Stimulated activated naive CD4-positive, alpha-beta T cell (primary cell): ENCODE measurements at regions not wholly inside any gene's neighbourhood (a gene's known extent, or its start where the extent isn't known, plus 50 kb on each side); places are given as distances from the start of the nearest gene placed in this dataset.
A peak's percentile ranks its signal among the peaks of the same experiment; 100 is the strongest.
"Not testable (repeated sequence)": the region's sequence is repeated elsewhere in the genome, so short reads cannot be mapped to it uniquely, and the experiment has no call there.

ENCODE experiments used
- DNase-seq, 6 experiments: peaks; one replicate each; lab custom pipeline; 2025; lab: John Stamatoyannopoulos, UW

GRCh38 chr11:112310848-112311247, 50.2 kb upstream of the PLET1 start:
- no peak for DNase-seq

DNA sequence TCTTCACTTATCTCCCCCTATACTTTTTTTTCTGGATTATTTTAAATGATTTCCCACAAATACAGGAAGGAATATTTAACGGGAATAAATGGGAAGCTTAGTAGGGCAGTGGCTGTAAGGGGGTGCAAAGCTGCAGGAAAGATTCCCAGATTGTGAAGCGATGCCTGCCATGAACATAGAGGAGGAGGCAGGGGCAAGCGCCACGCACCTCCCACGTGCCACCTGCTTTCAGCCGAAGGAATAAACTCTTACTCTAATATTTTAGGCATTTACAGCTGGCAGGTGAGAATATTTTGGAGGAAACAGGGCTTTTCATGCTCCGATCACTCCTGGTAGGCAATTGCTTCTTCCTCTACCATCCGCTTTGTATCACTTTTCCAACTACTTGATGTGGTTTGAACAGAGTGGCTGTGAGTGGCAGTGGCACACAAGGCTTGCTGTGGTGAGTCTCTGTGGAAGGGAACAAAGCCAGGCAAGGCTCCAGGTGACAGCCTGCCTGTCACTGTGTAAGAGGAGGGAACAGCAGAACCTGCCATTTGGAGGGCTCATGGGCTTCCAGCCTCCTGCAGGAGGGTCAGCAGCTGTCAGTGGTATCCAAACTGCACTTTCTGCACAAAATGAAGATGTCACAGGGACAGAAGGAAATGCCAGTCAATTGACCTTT, 54.5 kb upstream of the PLET1 start:
- DNase-seq = no peak

GRCh38 chr11:112315861-112316739, 55.4 kb upstream of the PLET1 start:
- DNase-seq = no peak

DNA sequence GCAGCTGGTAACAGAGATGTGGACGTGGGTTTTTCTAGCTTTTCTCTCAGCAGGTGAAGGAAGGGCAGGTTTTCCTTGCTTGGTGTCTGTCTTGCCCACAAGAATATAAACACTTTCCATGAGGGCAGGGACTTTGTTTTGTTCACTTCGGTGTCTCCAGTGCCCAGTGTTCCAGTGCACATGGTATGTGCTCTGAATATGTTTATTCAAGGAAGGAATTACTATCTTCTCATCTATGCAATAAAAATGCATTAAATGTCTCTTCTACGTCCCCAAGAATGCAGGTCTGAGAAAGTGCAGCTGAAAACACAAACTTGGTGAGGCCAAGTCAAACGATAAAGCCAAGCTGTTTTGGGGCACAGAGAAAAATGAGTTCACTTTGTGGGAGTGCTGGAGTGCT, 56.3 kb upstream of the PLET1 start:
- DNase-seq = no peak

GRCh38 chr11:112318184-112318591, 57.5 kb upstream of the PLET1 start:
- no peak for DNase-seq

DNA sequence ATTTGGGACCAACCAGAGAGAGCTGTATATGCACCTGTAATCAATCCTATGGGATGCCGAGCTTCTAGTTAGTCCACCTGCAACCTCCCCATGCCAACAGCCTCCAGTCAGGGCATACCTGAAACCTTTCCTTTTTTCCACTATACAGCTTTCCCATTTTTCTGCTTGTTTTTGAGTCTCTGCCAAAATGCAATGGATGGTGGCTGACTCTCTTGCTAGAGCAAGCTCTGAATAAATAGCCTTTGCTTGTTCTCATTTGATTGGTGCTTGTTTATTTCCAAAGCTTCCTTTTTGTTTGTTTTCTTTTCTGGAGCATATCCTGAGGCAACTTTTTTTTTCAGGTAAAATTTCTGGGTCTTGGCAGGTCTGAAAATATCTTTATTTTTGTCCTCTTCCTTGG, 58.0 kb upstream of the PLET1 start:
- DNase-seq = no peak

- DNase-seq = no peak
These were observed 60.0 kb upstream of the PLET1 start for GRCh38 chr11:112320668-112321067.

DNA sequence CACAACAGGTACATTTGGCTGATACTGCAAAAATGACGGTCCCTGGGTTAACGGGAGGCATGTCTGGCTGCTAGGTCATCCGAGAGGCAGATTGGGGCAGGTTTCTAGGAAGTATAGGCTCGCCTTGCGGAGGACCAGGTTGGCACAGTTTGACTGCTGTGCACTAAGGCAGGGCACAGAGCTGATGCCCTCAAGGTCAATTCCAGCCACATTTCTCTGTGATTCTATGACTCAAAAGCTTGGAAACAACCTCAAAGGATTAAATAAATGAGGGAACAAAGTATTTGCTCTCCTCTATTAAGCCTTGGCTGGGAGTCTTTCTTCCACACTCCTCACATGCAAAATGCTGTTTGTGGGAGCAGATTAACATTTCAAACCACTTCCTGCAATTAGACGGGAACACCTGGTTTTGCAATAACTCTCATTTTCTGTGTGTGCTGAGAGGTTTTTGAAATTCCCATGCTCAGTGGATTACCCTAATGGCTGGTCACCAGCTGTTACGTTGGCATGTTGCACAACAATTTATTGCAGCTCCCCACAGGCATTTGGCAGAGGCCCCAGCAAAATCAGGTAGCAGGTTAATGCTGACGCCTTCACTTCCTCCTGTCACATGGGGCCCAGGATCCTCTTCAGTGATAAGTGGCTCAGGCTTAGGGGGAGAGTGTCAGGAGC, 61.0 kb upstream of the PLET1 start:
- peak in 3 of 6 experiments; percentile 3 to 19 (median 7) for DNase-seq

- no peak for DNase-seq
These were observed 61.6 kb upstream of the PLET1 start for GRCh38 chr11:112322173-112322790.

DNA sequence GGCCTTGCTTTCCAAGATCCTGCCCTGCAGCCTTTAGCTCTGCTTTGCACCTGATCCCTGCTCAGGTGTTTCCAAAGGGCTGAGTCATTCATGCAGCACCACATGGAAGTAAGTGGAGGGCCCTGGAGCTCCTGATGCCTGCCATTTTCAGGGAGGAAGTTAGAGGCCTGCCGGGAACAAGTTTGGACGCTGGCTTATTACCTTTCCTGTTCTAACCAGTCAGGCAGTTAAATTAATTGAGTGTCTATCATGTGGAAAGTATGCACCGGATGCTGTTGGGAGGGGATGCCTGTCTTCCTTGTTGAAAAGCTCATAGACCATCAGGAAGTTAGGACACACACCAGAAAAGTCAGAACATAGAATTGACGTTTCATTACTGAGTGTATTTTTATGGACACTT, 73.7 kb upstream of the PLET1 start:
- DNase-seq = no peak

- no peak for DNase-seq
These were observed 75.8 kb upstream of the PLET1 start for GRCh38 chr11:112336356-112336886.

DNA sequence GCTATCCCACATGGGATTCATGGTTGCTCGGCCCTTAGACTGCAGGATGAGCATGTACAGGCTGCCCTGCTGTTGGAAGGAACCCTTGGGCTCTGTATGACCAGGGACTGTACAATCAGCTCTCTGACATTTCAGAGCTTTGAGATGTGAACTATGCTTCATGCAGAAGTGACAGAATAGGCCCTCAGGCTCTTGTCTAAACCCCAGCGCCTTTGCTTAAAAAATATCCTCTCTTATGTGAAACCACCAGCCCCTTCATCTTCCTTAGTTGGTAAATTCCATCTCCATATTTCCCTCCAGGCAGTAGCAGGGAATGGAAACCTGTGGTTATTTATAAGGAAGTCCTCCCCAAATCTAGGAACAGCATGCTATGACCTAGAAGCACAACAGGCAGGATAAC, 78.9 kb upstream of the PLET1 start:
- no peak for DNase-seq

DNA sequence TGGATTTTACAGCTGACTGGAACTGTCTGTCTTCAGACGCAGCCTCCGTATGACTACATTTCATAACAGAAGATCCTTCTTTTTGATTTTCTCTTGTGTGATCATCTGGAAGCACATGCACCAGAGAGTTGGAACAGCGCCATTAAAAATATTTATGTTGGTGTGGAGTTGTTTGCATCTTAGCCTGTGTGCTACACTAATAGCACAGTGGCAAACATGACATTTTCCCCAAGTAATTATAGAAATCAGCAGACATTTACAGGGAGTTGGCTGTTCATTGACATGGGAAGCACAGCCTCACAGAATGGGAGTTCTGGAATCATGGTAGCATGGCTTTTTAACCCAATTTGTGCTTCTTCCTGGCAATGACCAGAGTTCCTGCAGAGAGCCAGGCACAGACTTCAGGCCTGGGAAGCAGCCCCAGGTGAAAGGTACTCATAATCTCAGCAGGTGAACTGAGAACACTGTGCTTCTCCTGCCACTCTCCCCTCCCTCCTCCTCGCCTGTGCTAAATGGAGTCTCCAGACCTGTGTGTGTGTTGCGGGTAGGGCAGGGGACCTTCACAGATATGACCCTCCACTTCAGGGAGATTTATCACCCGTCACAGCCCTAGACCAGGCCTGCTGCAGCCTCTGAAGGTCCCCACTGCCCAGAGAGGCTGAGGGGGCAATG, 82.8 kb upstream of the PLET1 start:
- no peak for DNase-seq

DNA sequence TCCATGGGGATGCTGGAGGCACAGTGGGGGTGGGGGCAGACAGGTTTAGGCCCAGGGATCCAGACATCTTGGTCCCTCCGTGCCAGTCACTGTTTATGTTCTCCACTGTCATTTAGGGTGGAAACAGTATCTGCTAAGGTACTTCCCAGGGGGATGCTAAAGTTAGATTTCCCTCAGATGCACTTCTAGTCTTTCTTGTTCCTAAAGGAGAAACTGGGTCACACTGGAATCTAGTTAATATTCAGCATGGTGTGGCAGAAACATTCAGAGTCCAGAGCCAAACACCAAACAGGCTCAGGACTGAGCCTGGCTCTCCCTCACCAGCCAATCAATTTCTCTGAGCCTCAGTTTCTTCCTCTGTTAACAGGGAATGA, 83.4 kb upstream of the PLET1 start:
- no peak for DNase-seq

DNA sequence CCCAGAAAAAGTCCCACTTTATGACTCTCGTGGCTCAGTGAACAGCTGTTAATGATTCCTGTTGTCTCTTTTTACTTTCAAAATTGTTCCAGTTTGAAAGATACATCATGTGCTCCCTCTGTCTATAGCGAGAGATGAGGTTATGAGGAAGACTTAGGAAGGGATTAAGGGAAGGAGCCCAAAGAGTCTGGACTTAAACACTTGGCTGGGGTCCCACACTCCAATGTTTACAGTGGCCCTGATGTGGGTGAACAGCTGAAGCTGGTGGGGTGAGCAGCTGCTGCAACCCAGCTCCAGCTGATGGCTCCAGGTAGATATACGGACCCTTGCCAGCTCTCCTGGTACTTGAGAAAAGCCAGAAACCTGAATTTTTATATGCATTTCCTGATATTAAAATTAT, 84.5 kb upstream of the PLET1 start:
- no peak for DNase-seq

- DNase-seq = no peak
These were observed 85.0 kb upstream of the PLET1 start for GRCh38 chr11:112345706-112346105.

DNA sequence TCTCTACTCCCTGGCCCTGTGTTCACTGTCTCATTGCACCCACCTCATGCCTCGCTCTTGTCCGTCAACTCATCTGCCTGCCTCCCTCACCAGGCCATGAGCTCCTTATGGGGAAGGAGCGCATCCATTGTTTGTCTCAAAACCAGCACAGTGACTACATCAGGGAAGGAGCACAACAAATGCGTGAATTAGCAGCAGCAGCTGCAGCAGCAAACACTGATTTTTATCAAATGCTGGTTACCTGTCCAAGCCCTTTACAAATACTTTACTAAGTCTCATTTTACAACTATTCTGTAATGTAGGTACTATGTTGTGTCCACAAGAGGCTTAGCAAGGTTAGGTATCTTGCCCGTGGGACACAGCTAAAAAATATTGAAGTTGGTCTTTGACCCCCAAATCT, 85.9 kb upstream of the PLET1 start:
- DNase-seq = no peak

- no peak for DNase-seq
These were observed 87.9 kb upstream of the PLET1 start for GRCh38 chr11:112348480-112349029.

- DNase-seq = not testable (repeated sequence)
These were observed 90.8 kb upstream of the PLET1 start for GRCh38 chr11:112351423-112351822.

GRCh38 chr11:112352907-112353306, 92.2 kb upstream of the PLET1 start:
- no peak for DNase-seq

GRCh38 chr11:112354364-112354763, 93.7 kb upstream of the PLET1 start:
- DNase-seq = no peak
